ENCODE measurements at regions not wholly inside any gene's neighbourhood (a gene's known extent, or its start where the extent isn't known, plus 50 kb on each side); places are given as distances from the start of the nearest gene placed in this dataset.

- TF ChIP-seq TSHZ2 (CRISPR knock-in tag; IDR thresholded peaks at IDR 0.05) (no peak), PATZ1 (CRISPR knock-in tag; IDR thresholded peaks at IDR 0.05; ENCODE audit: borderline replicate concordance) (no peak), BACH2 (CRISPR knock-in tag; IDR thresholded peaks at IDR 0.05; ENCODE audit: borderline replicate concordance) (no peak), ZNF70 (CRISPR knock-in tag; IDR thresholded peaks at IDR 0.05) (no peak), GLIS3 (CRISPR knock-in tag; IDR thresholded peaks at IDR 0.05) (no peak), RARB (CRISPR knock-in tag; IDR thresholded peaks at IDR 0.05) (no peak), ZFP30 (CRISPR knock-in tag; IDR thresholded peaks at IDR 0.05) (no peak), ARNTL (CRISPR knock-in tag; IDR thresholded peaks at IDR 0.05; ENCODE audit: borderline replicate concordance, low read depth) (no peak)
Measured at GRCh38 chr2:239883326-239884050, 141.7 kb downstream of the NDUFA10 start (continued).

DNA sequence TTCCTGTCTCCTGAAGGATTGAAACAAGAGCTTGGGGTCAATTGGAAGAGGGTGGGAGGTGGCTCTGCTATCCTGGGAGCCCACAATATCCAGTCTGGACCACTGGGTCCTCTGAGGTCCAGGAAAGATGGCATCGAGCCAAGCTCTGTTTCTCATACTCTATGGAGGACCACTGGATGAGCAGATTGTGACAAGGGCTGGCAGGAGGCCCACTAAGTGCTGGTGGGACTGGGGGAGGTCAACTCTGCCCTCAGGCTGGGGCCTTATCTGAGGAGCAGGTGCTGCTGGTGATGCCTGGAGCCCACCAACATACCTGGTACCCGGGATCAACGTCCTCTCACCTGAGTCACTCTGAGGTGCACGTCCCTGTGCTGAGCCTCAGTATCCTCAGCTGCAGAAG is 142.4 kb downstream of the NDUFA10 start:
- no peak for ATAC-seq
- TF ChIP-seq GLIS3 (CRISPR knock-in tag; IDR thresholded peaks at IDR 0.05) (no peak), ZFP3 (CRISPR knock-in tag; IDR thresholded peaks at IDR 0.05) (no peak), ZFP30 (CRISPR knock-in tag; IDR thresholded peaks at IDR 0.05) (no peak), ZNF8 (CRISPR knock-in tag; IDR thresholded peaks at IDR 0.05) (no peak), SNAI2 (CRISPR knock-in tag; IDR thresholded peaks at IDR 0.05) (no peak), CSDC2 (CRISPR knock-in tag; IDR thresholded peaks at IDR 0.05) (no peak), PPARA (CRISPR knock-in tag; IDR thresholded peaks at IDR 0.05; ENCODE audit: borderline replicate concordance) (no peak), TCF4 (CRISPR knock-in tag; IDR thresholded peaks at IDR 0.05; ENCODE audit: borderline replicate concordance) (no peak), ARNTL (CRISPR knock-in tag; IDR thresholded peaks at IDR 0.05; ENCODE audit: borderline replicate concordance, low read depth) (no peak)
- TF ChIP-seq, protein P1, sequence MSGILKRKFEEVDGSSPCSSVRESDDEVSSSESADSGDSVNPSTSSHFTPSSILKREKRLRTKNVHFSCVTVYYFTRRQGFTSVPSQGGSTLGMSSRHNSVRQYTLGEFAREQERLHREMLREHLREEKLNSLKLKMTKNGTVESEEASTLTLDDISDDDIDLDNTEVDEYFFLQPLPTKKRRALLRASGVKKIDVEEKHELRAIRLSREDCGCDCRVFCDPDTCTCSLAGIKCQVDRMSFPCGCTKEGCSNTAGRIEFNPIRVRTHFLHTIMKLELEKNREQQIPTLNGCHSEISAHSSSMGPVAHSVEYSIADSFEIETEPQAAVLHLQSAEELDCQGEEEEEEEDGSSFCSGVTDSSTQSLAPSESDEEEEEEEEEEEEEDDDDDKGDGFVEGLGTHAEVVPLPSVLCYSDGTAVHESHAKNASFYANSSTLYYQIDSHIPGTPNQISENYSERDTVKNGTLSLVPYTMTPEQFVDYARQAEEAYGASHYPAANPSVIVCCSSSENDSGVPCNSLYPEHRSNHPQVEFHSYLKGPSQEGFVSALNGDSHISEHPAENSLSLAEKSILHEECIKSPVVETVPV (CRISPR knock-in tag; IDR thresholded peaks at IDR 0.05), result no peak

GRCh38 chr2:239882331-239882732 is 142.8 kb downstream of the NDUFA10 start:
- no peak for ATAC-seq
- TF ChIP-seq TOX (CRISPR knock-in tag; IDR thresholded peaks at IDR 0.05; ENCODE audit: borderline replicate concordance), result no peak
- no peak for TF ChIP-seq TSHZ2 (CRISPR knock-in tag; IDR thresholded peaks at IDR 0.05)
- TF ChIP-seq RARB (CRISPR knock-in tag; IDR thresholded peaks at IDR 0.05), result no peak
- no peak for TF ChIP-seq ESRRG (CRISPR knock-in tag; IDR thresholded peaks at IDR 0.05)
- TF ChIP-seq PATZ1 (CRISPR knock-in tag; IDR thresholded peaks at IDR 0.05; ENCODE audit: borderline replicate concordance), result no peak
- no peak for TF ChIP-seq TCF4 (CRISPR knock-in tag; IDR thresholded peaks at IDR 0.05; ENCODE audit: borderline replicate concordance)
- no peak for TF ChIP-seq SNAI2 (CRISPR knock-in tag; IDR thresholded peaks at IDR 0.05)
- TF ChIP-seq ZFP30 (CRISPR knock-in tag; IDR thresholded peaks at IDR 0.05), result no peak
- TF ChIP-seq ISL1 (CRISPR knock-in tag; IDR thresholded peaks at IDR 0.05), result no peak
- TF ChIP-seq, protein P2, sequence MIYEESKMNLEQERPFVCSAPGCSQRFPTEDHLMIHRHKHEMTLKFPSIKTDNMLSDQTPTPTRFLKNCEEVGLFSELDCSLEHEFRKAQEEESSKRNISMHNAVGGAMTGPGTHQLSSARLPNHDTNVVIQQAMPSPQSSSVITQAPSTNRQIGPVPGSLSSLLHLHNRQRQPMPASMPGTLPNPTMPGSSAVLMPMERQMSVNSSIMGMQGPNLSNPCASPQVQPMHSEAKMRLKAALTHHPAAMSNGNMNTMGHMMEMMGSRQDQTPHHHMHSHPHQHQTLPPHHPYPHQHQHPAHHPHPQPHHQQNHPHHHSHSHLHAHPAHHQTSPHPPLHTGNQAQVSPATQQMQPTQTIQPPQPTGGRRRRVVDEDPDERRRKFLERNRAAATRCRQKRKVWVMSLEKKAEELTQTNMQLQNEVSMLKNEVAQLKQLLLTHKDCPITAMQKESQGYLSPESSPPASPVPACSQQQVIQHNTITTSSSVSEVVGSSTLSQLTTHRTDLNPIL (CRISPR knock-in tag; IDR thresholded peaks at IDR 0.05; ENCODE audit: low read depth), result no peak
- TF ChIP-seq OSR1 (CRISPR knock-in tag; IDR thresholded peaks at IDR 0.05), result no peak
- TF ChIP-seq ZNF8 (CRISPR knock-in tag; IDR thresholded peaks at IDR 0.05), result no peak
- TF ChIP-seq PPARA (CRISPR knock-in tag; IDR thresholded peaks at IDR 0.05; ENCODE audit: borderline replicate concordance), result no peak
- TF ChIP-seq ZNF565 (CRISPR knock-in tag; conservative IDR thresholded peaks at IDR 0.05; ENCODE audit: low read depth), result no peak
- no peak for TF ChIP-seq ARNTL (CRISPR knock-in tag; IDR thresholded peaks at IDR 0.05; ENCODE audit: borderline replicate concordance, low read depth)
- no peak for TF ChIP-seq POU6F1 (CRISPR knock-in tag; IDR thresholded peaks at IDR 0.05; ENCODE audit: borderline replicate concordance, low read depth)
- TF ChIP-seq GLIS3 (CRISPR knock-in tag; IDR thresholded peaks at IDR 0.05), result no peak
- no peak for TF ChIP-seq BACH2 (CRISPR knock-in tag; IDR thresholded peaks at IDR 0.05; ENCODE audit: borderline replicate concordance)
